NB4 (cell line): ENCODE measurements at regions not wholly inside any gene's neighbourhood (a gene's known extent, or its start where the extent isn't known, plus 50 kb on each side); places are given as distances from the start of the nearest gene placed in this dataset.

Source experiments
- CTCF ChIP-seq: IDR thresholded peaks from one replicate; pipeline ENCODE4 v1.5.1; 2012; ENCODE audit warnings: low read depth, low read length
- POLR2A ChIP-seq: IDR thresholded peaks from 2 replicates; pipeline ENCODE4 v1.6.1; 2011; ENCODE audit warnings: mild to moderate bottlenecking; ENCODE audit not compliant: insufficient read length; ENCODE audit errors: extremely low read depth

- TF ChIP-seq CTCF (no peak), POLR2A (no peak)
Measured at GRCh38 chr6:22363166-22363713, 66.4 kb upstream of the PRL start.
